ENCODE measurements at regions not wholly inside any gene's neighbourhood (a gene's known extent, or its start where the extent isn't known, plus 50 kb on each side); places are given as distances from the start of the nearest gene placed in this dataset.

- DNase-seq: no peak
These were observed 585.8 kb downstream of the TLE4 start for GRCh38 chr9:80157561-80157983.

DNA sequence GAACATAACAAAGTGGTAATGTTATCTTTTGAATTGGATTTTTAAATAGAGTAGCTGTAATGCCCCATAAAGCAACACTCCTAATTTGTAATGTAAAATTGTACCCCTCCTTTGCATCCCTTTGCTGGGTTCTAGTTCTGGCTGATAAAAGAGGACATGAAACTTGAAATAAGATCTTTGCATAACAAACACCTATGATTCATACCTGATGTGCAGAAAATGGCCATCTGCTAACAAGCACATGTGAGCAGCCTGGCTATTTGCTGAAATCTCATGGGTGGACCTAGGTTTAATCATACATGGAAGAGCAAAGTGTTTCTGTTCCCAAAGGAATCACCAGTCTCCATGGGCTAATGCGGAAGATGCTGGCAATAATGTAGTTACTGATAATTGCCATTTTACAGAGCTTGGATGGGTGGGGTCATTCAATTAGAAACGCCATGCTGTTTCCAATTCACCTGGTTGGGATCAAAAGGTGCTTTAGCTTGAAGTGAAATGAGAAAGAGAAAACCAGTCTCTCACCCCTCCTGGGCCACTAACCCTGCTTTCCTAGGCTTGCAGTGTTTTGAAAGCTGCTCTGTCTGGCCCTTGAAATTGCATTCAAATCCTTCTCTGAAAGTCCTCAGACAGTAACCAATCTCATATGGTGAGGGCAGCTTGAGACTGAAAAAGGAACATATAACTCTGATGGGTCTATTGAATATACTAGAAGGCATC lies 585.1 kb downstream of the TLE4 start:
- no peak for DNase-seq

DNA sequence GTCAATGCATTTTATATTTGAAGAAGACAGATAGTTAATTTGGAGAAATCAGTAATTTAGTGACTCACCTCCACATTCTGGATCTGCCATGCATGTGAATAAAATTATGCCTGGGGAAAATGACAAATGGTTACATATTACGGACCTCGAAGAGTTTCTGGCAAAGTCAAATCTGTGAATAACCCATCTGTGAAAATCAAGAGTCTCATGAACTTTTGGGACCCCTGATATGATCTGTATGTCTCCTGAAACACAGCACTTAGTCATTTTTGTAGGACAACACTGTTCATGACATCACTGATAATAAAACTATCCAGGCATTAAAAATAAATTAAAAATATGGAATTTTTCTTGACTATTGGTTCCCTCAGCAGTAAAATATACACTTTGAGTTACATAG lies 584.5 kb downstream of the TLE4 start:
- DNase-seq: no peak

DNA sequence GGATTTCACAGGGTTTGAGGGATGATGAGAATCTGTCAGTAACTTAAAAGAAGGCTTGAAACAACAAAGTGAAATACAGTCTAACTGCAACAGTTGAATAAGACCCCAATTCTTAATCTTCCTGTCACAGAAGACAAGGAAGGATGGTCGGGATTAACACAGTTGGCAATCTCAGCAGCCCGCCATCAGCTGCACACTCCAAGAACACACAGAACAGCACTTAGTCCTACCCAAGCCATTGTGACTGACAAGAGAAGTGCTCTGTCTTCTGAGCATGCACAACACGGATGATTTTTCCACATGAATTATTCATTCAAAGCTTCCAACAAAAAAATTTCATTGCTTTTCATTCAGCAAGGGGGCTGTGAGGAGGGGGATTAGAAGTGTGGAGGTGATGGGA lies 576.1 kb downstream of the TLE4 start:
- DNase-seq: no peak

GRCh38 chr9:80146466-80146865 lies 574.7 kb downstream of the TLE4 start:
- DNase-seq: no peak

GRCh38 chr9:80144856-80145255 lies 573.1 kb downstream of the TLE4 start:
- no peak for DNase-seq

GRCh38 chr9:80144406-80144805 lies 572.6 kb downstream of the TLE4 start:
- no peak for DNase-seq

- DNase-seq: no peak
These were observed 572.1 kb downstream of the TLE4 start for GRCh38 chr9:80143899-80144298.

DNA sequence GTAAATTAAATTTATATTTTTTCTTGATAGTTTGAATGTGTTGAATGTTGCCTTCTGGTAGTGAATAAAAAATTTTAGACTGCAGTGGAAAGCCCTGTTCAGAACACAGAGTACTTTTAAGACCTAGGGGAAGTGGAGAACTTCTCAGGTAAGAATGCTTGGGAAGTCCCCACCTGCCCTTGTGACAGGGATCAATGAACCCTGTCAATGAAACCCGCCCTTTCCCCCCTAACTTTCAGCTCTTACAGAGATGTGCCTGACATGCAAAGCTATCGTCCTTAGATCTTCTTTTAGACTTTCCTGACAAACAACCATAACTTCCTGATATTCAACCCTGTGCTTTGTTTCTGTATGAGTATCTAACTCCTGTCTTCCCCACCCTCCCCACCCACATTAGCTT lies 562.7 kb downstream of the TLE4 start:
- no peak for DNase-seq

DNA sequence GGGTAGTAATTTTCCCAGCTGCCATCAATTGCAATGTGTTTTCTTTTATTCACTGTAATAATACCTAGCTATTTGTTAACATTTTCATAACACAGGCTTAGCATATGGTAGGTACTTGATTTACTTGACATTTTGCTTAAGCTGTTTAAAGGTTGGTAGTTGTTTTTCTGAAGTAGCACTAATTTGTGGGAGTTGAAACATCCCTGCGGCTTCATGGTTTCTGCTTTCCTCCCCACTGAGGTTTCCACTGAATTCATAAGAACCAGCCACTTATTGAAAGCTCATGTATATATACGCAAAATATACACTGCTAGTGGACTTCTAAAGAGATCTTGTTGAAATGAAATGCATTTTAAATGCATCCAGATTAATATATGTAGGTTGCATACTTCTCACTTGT lies 559.9 kb downstream of the TLE4 start:
- DNase-seq: no peak

DNA sequence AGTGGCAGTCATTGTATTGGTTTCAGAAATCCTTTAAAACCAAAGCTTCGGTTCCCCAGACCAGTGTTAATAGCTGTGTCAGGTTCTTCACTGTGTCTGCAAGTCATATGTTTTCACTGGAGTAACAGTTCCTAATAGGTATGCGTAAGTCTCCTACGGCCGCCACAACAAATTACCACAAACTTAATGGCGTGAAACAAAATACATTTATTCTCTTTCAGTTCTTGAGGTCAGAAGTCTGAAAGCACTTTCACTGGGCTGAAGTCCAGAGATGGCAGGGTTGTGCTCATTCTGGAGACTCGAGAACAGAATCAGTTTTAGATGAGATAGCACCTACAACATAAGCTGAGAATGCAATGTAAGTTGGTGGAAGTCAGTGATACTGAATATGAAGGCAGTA lies 556.2 kb downstream of the TLE4 start:
- DNase-seq: no peak

DNA sequence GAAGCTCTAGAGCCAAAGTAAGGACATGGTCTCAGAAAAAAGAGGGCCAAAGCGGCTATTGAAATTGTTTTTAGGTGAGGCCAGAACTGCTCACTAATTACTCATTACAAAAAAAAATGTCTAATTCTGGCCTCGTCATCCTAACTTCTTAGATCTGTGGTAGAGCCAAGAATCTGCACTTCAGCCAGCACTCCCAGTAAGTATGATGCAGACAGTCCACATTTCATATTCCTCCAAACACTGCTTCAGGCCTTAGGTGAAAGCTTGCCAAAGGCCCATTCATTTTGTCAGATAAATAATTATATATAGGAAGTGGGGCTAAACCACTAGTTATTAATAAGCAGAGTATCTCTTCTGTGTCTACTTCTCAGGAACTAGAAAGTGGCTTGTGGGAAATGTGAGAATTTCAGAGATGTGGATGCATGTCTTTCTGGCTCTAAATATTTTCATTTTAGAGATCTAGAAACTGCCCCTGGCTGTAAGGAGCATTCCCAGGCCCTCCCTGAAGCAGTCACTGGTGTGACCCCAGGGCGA lies 554.0 kb downstream of the TLE4 start:
- DNase-seq: no peak

DNA sequence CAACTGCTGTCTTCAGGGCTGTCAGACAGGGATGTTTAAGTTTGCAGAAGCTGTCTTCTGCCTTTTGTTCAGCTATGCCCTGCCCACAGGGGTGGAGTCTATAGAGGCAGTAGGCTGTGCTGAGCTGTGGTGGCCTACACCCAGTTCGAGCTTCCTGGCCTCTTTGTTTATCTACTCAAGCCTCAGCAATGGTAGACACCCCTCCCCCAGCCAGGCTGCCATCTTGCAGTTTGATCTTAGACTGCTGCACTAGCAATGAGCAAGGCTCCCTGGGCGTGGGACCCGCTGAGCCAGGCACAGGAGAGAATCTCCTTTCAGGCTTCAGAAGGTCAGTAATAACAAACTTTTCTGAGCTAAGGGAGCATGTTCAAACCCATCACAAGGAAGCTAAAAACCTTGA lies 545.3 kb downstream of the TLE4 start:
- DNase-seq: no peak

GRCh38 chr9:80114241-80114640 lies 542.5 kb downstream of the TLE4 start:
- no peak for DNase-seq

DNA sequence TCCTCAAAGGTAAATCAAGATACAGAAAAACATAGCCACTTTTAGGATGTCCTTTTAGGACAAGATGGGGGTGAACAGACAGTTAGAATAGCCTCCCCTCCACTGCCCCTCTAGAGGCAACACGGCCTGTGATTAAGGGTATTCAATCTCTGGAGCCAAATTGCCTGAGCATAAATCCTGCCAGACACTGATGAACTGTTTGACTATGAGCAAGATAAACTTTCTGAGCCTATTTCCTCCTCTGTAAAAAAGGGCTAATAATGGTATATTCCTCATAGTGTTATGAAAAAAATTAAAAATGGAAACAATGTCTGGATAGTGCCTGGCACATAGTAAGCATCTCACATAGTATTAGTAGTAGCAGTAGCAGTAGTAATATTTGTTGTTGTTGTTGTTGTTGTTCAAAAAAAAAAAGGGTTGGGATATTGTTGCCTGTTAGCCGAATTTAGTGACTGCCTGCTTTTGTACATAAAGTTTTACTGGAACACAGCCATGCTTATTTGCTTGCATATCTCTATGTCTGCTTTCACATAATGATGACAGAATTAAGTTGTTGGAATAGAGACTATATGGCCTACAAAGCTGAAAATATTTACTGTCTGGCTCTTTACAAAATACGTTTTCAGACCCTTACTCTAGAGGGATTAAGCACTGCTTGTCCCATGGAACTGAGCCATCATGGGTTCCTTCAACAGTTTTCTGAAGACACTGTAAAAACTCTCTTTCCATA lies 536.3 kb downstream of the TLE4 start:
- DNase-seq: no peak

GRCh38 chr9:80097476-80097875 lies 525.7 kb downstream of the TLE4 start:
- DNase-seq: no peak

GRCh38 chr9:80094176-80094771 lies 522.5 kb downstream of the TLE4 start:
- DNase-seq: no peak

- no peak for DNase-seq
These were observed 521.9 kb downstream of the TLE4 start for GRCh38 chr9:80093695-80094094.

GRCh38 chr9:80091526-80091925 lies 519.8 kb downstream of the TLE4 start:
- DNase-seq: no peak

GRCh38 chr9:80090317-80090716 lies 518.6 kb downstream of the TLE4 start:
- DNase-seq: no peak

DNA sequence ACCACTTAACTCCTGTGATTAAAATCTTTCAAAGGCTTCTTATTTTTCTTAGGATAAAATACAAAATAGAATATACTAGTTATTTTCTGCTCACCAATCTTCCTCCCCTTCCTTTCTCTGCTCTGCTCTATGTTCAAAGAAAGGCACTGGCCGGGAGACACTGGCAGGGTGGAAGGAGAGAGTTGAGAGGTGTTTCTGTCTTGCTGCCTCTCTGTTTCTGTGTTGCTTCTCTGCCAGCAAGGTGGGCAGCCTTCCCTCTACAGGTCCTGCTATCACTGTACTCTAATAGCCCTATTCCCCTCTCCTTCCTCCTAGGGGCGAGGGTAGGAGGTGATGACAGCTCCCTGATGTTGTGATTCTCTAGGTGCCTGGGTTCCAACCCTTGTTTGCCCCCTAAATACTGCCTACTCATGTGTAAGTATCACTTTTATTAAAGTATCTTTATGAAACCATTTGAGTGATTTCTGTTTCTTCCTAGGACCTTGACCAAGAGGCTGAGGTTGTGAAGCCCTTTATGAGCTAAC lies 515.1 kb downstream of the TLE4 start:
- no peak for DNase-seq

DNA sequence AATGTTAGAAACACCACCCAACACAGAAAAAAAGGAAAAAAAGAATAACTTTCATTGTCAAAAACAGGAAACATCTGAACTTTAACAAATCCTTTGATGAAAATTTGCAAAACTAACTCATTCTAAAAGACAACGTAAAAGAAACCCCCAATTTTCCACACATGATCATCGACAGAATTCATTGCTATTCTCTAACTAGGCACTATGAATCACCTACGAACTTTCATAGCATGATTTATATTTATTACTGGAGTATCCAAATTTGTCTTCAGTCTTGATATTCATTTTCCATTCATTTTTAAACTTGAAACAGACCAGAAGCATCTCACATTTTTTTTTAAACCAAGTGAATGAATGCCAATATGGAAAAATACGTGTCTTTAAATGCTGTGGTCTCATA lies 514.6 kb downstream of the TLE4 start:
- DNase-seq: no peak

DNA sequence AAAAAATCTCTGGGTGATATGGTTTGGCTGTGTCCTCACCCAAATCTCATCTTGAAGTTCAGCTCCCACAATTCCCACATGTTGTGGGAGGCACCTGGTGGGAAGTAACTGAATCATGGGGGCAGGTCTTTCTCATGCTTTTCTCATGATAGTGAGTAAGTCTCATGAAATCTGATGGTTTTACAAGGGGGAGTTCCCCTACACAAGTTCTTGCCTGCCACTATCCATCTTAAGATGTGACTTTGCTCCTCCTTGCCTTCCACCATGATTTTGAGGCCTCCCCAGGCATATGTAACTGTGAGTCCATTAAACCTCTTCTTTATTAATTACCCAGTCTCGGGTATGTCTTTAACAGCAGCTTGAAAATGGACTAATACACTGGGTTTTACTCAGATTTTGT lies 513.9 kb downstream of the TLE4 start:
- no peak for DNase-seq

DNA sequence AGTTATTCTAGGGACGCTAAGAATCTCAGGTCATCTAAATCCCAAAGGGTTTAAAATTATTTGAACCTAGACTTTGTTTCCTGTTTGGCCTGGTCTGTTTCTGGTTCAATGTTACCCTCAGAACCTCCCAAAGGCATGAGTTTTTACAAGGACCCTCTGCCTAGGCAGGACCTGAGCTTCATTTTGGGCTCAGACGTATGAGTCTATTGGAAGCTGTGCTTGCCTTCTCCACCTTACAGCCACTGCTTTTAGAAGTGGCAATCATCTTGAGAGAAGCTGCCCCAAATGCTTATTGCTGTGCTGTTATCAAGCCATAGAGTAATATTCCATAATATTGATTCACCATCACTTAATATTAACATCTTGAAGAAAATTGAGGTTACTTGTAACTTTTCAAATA lies 510.4 kb downstream of the TLE4 start:
- DNase-seq: no peak
